ENCODE measurements at regions not wholly inside any gene's neighbourhood (a gene's known extent, or its start where the extent isn't known, plus 50 kb on each side); places are given as distances from the start of the nearest gene placed in this dataset.

GRCh38 chr1:168888418-168888817 is 159.4 kb upstream of the DPT start:
- TF ChIP-seq, protein P1, sequence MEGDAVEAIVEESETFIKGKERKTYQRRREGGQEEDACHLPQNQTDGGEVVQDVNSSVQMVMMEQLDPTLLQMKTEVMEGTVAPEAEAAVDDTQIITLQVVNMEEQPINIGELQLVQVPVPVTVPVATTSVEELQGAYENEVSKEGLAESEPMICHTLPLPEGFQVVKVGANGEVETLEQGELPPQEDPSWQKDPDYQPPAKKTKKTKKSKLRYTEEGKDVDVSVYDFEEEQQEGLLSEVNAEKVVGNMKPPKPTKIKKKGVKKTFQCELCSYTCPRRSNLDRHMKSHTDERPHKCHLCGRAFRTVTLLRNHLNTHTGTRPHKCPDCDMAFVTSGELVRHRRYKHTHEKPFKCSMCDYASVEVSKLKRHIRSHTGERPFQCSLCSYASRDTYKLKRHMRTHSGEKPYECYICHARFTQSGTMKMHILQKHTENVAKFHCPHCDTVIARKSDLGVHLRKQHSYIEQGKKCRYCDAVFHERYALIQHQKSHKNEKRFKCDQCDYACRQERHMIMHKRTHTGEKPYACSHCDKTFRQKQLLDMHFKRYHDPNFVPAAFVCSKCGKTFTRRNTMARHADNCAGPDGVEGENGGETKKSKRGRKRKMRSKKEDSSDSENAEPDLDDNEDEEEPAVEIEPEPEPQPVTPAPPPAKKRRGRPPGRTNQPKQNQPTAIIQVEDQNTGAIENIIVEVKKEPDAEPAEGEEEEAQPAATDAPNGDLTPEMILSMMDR (IDR thresholded peaks at IDR 0.05): no peak
- TF ChIP-seq POLR2A (IDR thresholded peaks at IDR 0.05): no peak

Measured in testis (tissue), 2 donors.